ENCODE measurements at regions not wholly inside any gene's neighbourhood (a gene's known extent, or its start where the extent isn't known, plus 50 kb on each side); places are given as distances from the start of the nearest gene placed in this dataset.
A peak's percentile ranks its signal among the peaks of the same experiment; 100 is the strongest.

DNA sequence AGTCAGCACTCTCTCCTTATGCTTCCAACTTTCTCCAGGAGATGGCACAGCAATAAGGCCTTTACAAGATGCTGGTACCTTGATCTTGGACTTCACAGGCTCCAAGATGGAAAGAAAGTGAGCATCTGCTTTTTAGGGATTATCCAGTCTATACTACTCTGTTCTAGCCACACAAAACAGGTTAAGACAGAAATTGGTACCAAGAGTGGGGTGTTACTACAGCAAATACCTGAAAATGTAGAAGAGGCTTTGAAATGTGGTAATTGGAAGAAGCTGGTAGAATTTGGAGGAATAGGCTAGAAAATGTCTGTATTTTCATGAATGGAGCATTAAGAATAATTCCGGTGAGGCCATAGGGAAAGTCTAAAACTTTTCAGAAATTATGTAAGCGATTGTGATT lies 484.8 kb upstream of the GRIA1 start:
- no peak for DNase-seq (ENCODE audit: low read depth)

DNA sequence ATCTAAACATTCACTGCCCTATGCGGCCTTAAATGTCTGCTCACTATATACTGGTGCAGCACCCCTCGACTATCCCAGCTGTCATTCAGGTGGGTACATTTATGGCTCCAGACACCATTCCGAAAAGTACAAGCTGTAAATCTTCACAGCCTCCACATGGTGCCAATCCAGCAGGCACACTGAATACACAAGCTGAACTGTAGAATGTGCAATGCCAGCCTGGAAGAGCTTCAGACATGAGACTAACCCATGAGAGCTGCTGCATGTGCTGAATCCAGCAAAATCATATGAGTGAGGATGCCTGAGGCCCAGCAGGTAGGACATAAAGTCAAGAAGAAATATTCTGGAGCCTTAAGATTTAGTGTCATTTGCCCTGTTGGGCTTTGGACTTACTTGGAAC lies 483.8 kb upstream of the GRIA1 start:
- DNase-seq (ENCODE audit: low read depth) = no peak

GRCh38 chr5:153014194-153014593 lies 476.3 kb upstream of the GRIA1 start:
- DNase-seq (ENCODE audit: low read depth) = no peak

DNA sequence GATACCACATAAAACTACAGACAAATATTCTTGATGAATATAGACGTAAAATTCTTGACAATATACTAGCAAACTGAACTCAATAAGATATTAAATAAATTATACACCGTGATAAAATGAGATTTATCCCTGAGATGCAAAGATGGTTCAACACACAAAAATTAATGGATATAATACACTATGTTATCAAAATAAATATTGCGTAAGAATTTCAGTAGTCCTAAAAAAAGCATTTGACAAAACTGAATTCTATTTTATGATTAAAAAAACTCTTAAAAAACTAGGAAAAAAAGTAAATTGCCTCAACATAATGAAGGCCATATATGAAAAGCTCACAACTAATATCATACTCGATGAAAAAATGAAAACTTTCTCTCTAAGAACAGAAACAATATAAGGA lies 472.3 kb upstream of the GRIA1 start:
- DNase-seq (ENCODE audit: low read depth) = no peak

- DNase-seq (ENCODE audit: low read depth) = no peak
Measured at GRCh38 chr5:153030755-153031725, 459.4 kb upstream of the GRIA1 start.

GRCh38 chr5:153039501-153039900 lies 451.0 kb upstream of the GRIA1 start:
- no peak for DNase-seq (ENCODE audit: low read depth)

GRCh38 chr5:153043886-153044285 lies 446.6 kb upstream of the GRIA1 start:
- no peak for DNase-seq (ENCODE audit: low read depth)

DNA sequence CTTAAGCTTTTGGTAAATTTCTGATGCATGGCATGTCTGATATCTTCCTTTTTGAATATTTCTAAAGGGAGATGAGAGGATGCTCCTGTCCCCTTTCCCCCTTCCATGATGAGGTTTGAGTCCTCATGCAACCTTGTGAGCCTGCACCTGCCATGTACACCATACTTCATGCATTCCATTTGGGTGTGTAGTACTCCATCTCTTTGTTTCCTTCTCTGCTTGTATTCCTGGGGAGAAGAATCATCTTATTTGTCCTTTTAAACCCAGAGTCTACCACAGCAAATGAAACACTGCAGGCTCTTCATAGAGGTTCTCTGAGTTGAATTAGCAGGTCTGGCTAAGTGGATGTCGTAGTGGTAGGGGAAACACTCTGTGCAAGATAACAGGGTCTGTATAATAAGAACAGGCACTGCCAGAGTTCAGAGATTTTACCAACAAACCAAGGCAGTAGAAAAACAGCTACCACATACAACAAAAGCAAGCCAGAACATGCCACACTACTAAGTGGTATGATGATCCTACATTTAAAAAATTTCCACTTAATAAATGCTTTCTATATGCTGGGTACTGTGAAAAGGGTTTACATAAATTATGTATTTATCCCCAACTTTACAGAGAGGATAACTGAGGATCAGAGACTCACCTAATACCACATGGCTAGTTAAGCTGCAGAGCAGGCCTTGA lies 439.8 kb upstream of the GRIA1 start:
- no peak for DNase-seq (ENCODE audit: low read depth)

GRCh38 chr5:153066281-153066680 lies 424.2 kb upstream of the GRIA1 start:
- DNase-seq (ENCODE audit: low read depth) = no peak

GRCh38 chr5:153067869-153068268 lies 422.6 kb upstream of the GRIA1 start:
- no peak for DNase-seq (ENCODE audit: low read depth)

DNA sequence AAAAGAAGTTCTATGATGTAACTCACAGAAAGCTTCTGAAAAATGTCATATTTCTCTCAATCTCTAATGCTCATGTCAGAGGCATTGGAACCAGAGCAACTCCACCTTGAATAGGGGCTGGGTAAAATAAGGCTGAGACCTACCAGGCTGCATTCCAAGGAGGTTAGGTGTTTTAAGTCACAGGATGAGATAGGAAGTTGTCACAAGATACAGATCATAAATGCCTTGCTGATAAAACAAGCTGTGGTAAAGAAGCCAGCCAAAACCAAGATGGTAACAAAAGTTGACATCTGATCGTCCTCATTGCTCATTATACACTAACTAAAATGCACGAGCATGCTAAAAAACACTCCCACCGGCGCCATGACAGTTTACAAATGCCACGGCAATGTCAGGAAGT lies 411.1 kb upstream of the GRIA1 start:
- no peak for DNase-seq (ENCODE audit: low read depth)

- no peak for DNase-seq (ENCODE audit: low read depth)
Measured at GRCh38 chr5:153080940-153081339, 409.5 kb upstream of the GRIA1 start.

GRCh38 chr5:153081385-153081784 lies 409.1 kb upstream of the GRIA1 start:
- no peak for DNase-seq (ENCODE audit: low read depth)

DNA sequence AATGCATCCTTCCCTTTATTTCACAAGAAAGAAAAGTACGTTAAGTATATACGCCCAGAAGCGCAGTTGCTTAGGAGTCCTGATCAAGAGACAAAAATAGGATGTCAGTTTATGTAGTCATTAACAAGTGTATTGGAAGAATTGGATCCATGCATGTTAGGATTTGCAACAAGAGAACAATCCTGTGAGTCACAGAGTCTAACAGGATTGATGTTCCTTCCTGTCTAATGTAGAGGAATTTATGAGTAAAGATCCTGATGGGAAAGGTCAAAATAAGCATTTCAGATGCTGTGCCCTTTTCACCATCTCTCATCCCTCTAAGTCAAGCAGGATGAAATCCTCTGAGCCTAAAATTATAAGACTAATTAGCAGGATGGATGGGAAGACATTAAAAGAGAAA lies 406.0 kb upstream of the GRIA1 start:
- peak; percentile 13 for DNase-seq (ENCODE audit: low read depth)

- DNase-seq (ENCODE audit: low read depth) = no peak
Measured at GRCh38 chr5:153086486-153086885, 404.0 kb upstream of the GRIA1 start.

DNA sequence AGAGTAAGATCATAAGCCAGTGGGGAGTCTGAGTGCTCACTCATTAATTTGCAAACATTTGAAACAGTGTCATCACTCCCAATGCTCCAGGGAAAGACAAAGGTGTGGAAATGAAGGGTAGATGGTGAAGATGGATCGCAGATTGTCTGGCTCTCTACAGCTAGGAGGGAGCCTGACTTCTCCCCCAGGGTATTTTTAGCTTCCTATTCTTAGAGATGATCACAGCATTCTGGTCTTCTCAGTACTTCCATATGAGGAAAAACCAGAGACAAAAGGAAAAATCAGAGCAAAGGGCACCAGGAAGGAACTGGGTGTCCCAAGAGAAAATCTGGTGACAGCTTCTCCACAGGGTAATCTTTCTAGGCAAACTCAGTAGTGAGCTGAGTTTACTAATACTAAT lies 401.9 kb upstream of the GRIA1 start:
- no peak for DNase-seq (ENCODE audit: low read depth)

DNA sequence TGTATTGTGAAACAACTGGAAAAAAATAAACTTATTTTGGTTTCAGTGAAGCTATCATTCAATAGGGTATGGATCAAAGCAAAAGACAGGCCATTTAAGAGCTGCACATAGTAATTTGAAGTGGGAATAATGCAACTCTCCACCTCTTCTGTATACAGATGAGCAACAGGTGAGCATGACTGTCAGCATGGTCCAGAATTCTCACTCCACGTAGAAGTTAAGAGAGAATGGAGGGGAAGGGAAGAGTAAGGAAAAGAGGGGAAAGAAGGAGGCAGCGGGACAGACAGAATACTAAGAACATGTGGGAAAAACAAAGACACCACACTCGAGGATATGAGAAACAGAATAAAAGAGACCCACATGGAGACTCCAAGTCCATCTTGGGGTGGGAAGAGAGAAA lies 396.1 kb upstream of the GRIA1 start:
- DNase-seq (ENCODE audit: low read depth) = no peak

- no peak for DNase-seq (ENCODE audit: low read depth)
Measured at GRCh38 chr5:153096381-153096780, 394.1 kb upstream of the GRIA1 start.

DNA sequence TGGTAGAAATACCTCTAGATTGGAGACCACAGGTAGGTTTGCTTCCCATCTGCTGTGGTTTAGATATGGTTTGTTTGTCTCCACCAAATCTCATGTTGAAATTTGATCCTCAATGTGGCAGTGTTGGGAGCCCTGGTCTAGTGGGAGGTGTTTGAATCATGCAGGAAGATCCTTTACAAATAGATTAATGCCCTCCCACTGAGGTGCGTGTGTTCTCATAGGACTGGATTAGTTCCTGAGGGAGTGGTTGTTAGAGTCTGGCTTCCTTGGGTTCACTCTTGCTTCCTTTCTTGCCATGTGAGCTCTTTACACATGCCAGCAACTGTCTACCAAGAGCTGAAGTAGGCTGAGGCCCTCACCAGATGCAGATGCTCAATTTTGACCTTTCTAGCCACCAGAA lies 391.1 kb upstream of the GRIA1 start:
- no peak for DNase-seq (ENCODE audit: low read depth)

- DNase-seq (ENCODE audit: low read depth) = no peak
Measured at GRCh38 chr5:153101235-153102180, 389.0 kb upstream of the GRIA1 start.

DNA sequence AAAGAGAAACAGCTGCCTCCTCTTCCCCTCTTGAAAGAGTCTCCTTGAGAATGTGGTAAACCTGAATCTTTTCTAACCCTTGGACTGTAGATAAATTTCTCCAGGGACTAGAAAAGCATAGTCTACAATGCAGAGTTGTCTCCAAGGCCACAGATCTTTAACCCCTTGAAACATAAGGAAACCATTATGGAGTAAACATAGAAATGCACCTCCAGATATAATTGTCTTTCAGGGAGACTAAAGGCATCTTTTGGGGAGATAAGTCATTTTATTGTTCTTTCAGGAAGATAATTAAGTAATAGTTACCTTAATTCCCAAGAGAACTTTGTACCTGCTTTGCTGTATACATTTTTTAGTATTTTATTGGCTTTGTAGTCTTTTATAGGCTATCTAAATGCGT lies 373.6 kb upstream of the GRIA1 start:
- no peak for DNase-seq (ENCODE audit: low read depth)

GRCh38 chr5:153118018-153118417 lies 372.5 kb upstream of the GRIA1 start:
- DNase-seq (ENCODE audit: low read depth) = no peak

Measured in HS-5 (cell line).